Neural cell (in vitro differentiated cells): ENCODE measurements at regions not wholly inside any gene's neighbourhood (a gene's known extent, or its start where the extent isn't known, plus 50 kb on each side); places are given as distances from the start of the nearest gene placed in this dataset.

Experiments
- EP300 ChIP-seq: fragments of 450-650 bp; conservative IDR thresholded peaks from 2 replicates; pipeline ENCODE4 v1.6.1; 2014; ENCODE audit warnings: antibody characterized with exemption, mild to moderate bottlenecking, moderate library complexity; ENCODE audit not compliant: poor library complexity, severe bottlenecking
- EZH2 ChIP-seq: fragments of 200-600, 300-800 bp; shearing (Covaris generic), sonication (generic); IDR thresholded peaks from 2 replicates; pipeline ENCODE4 v1.6.1; 2014; ENCODE audit warnings: antibody characterized with exemption, low read length, borderline replicate concordance, mild to moderate bottlenecking; ENCODE audit not compliant: insufficient read depth, poor library complexity, severe bottlenecking
- POLR2AphosphoS5 ChIP-seq: IDR thresholded peaks from 2 replicates; pipeline ENCODE4 v1.6.1; 2012
- SMC3 ChIP-seq: fragments of 450-650 bp; conservative IDR thresholded peaks from 2 replicates; pipeline ENCODE4 v1.6.1; 2014; ENCODE audit warnings: antibody characterized with exemption, mild to moderate bottlenecking, moderate library complexity; ENCODE audit not compliant: poor library complexity
- TAF1 ChIP-seq: IDR thresholded peaks from 2 replicates; pipeline ENCODE4 v1.6.1; 2012; ENCODE audit warnings: low read depth
- TF ChIP-seq, protein P1 (sequence below): fragments of 450-650 bp; IDR thresholded peaks from 2 replicates; pipeline ENCODE4 v1.5.1; 2014; ENCODE audit warnings: antibody characterized with exemption, mild to moderate bottlenecking, moderate library complexity; ENCODE audit not compliant: poor library complexity, severe bottlenecking
- TF ChIP-seq, protein P2 (sequence below): IDR thresholded peaks from 2 replicates; pipeline ENCODE4 v1.6.1; 2012; ENCODE audit warnings: borderline replicate concordance

DNA sequence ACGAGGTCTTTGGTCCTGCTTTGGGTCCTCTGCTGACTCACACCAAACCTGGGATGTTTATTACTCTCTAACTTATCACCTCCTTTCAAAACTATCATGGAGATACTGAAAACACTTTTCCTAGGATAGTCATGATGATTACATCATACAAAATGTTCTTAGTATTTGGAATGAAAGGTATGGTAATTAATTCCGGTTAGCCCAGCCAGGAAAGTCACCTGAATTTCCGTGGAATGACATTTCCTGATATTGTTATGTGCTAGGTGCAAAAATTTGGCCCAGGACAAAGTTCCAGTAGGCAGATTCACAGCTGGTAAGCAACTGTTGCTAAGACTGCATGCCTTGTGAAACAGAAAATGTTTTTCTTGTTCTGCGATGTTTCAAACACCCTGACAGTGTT lies 203.4 kb downstream of the ZNF648 start:
- TF ChIP-seq, protein P1, sequence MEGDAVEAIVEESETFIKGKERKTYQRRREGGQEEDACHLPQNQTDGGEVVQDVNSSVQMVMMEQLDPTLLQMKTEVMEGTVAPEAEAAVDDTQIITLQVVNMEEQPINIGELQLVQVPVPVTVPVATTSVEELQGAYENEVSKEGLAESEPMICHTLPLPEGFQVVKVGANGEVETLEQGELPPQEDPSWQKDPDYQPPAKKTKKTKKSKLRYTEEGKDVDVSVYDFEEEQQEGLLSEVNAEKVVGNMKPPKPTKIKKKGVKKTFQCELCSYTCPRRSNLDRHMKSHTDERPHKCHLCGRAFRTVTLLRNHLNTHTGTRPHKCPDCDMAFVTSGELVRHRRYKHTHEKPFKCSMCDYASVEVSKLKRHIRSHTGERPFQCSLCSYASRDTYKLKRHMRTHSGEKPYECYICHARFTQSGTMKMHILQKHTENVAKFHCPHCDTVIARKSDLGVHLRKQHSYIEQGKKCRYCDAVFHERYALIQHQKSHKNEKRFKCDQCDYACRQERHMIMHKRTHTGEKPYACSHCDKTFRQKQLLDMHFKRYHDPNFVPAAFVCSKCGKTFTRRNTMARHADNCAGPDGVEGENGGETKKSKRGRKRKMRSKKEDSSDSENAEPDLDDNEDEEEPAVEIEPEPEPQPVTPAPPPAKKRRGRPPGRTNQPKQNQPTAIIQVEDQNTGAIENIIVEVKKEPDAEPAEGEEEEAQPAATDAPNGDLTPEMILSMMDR = no peak
- TF ChIP-seq EZH2 = no peak
- no peak for TF ChIP-seq SMC3
- TF ChIP-seq, protein P2, sequence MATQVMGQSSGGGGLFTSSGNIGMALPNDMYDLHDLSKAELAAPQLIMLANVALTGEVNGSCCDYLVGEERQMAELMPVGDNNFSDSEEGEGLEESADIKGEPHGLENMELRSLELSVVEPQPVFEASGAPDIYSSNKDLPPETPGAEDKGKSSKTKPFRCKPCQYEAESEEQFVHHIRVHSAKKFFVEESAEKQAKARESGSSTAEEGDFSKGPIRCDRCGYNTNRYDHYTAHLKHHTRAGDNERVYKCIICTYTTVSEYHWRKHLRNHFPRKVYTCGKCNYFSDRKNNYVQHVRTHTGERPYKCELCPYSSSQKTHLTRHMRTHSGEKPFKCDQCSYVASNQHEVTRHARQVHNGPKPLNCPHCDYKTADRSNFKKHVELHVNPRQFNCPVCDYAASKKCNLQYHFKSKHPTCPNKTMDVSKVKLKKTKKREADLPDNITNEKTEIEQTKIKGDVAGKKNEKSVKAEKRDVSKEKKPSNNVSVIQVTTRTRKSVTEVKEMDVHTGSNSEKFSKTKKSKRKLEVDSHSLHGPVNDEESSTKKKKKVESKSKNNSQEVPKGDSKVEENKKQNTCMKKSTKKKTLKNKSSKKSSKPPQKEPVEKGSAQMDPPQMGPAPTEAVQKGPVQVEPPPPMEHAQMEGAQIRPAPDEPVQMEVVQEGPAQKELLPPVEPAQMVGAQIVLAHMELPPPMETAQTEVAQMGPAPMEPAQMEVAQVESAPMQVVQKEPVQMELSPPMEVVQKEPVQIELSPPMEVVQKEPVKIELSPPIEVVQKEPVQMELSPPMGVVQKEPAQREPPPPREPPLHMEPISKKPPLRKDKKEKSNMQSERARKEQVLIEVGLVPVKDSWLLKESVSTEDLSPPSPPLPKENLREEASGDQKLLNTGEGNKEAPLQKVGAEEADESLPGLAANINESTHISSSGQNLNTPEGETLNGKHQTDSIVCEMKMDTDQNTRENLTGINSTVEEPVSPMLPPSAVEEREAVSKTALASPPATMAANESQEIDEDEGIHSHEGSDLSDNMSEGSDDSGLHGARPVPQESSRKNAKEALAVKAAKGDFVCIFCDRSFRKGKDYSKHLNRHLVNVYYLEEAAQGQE = no peak
- no peak for TF ChIP-seq EP300
- no peak for TF ChIP-seq POLR2AphosphoS5
- no peak for TF ChIP-seq TAF1
